Endothelial cell of umbilical vein (primary cell): ENCODE measurements at regions not wholly inside any gene's neighbourhood (a gene's known extent, or its start where the extent isn't known, plus 50 kb on each side); places are given as distances from the start of the nearest gene placed in this dataset.

ENCODE experiments used
- EZH2 ChIP-seq: IDR thresholded peaks from 2 replicates; pipeline ENCODE4 v1.6.1; 2012; ENCODE audit warnings: borderline replicate concordance, low read depth, mild to moderate bottlenecking, moderate library complexity, low read length, inconsistent platforms; ENCODE audit not compliant: severe bottlenecking
- TF ChIP-seq, protein P1 (sequence below), 2 donors: IDR thresholded peaks; 1 replicate in 1 of 2; 2 replicates in 1 of 2; pipeline ENCODE4 v1.5.1; 2011; ENCODE audit warnings: low read length in 2 of 2, mild to moderate bottlenecking in 2 of 2, moderate library complexity in 2 of 2, control low read depth in 1 of 2, inconsistent platforms in 1 of 2, low read depth in 1 of 2; ENCODE audit not compliant: insufficient read depth in 1 of 2; ENCODE audit errors: extremely low read depth in 1 of 2

DNA sequence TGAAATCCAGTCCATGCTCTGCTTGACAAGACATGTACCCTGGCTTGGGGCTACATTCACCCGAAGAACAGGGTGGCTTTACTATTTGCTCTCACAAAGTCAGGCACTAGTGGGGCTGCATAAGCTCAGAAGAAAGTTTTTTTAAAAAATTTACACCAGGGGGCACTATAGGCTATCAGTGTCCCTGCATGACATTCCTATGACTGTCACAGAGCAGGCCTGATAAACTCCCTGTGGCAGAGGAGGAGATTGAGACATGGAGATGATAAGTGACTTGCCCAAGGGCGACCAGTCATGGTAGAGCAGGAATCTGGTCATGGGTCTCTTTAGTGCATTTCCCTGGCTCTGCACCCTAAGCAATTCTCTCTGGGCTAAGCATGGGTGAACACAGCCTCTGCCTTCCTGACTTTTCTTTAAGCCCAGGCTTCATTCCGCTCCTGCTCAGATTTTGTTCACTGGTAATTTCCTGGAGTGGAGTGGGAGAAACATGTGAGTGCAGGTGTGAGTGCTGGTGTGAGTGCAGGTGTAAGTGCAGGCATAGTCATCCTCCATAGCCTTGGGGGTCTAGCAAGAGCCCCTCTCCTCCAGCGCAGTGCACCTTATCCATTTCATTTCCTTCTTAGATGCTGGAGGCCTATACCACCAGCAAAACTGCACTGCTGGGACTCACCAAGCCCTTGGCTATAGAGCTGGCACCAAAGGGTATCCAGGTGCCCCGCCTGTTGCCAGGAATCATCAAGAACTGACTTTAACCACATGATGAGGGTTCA, 91.6 kb downstream of the DHRS2 start:
- TF ChIP-seq, protein P1, sequence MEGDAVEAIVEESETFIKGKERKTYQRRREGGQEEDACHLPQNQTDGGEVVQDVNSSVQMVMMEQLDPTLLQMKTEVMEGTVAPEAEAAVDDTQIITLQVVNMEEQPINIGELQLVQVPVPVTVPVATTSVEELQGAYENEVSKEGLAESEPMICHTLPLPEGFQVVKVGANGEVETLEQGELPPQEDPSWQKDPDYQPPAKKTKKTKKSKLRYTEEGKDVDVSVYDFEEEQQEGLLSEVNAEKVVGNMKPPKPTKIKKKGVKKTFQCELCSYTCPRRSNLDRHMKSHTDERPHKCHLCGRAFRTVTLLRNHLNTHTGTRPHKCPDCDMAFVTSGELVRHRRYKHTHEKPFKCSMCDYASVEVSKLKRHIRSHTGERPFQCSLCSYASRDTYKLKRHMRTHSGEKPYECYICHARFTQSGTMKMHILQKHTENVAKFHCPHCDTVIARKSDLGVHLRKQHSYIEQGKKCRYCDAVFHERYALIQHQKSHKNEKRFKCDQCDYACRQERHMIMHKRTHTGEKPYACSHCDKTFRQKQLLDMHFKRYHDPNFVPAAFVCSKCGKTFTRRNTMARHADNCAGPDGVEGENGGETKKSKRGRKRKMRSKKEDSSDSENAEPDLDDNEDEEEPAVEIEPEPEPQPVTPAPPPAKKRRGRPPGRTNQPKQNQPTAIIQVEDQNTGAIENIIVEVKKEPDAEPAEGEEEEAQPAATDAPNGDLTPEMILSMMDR (IDR thresholded peaks at IDR 0.05; ENCODE audit: extremely low read depth in 1 of 2, insufficient read depth in 1 of 2, low read depth in 1 of 2, low read length in 2 of 2): peak; percentile 27 to 32
- TF ChIP-seq EZH2: no peak
